ENCODE measurements at regions not wholly inside any gene's neighbourhood (a gene's known extent, or its start where the extent isn't known, plus 50 kb on each side); places are given as distances from the start of the nearest gene placed in this dataset.

GRCh38 chr3:117699058-117699457 lies 989.5 kb downstream of the TUSC7 start:
- DNase-seq (ENCODE audit: extremely low spot score): no peak
- ChIA-PET CTCF (no interaction called here), POLR2A (no interaction called here)
- no peak for TF ChIP-seq CTCF (IDR thresholded peaks at IDR 0.05; ENCODE audit: control extremely low read depth, extremely low read depth, low read depth, missing control alignments)

GRCh38 chr3:117700573-117701360 lies 991.2 kb downstream of the TUSC7 start:
- POLR2A ChIA-PET: no interaction called here
- CTCF ChIA-PET: no interaction called here
- DNase-seq (ENCODE audit: extremely low spot score): no peak

GRCh38 chr3:117705011-117705410 lies 995.4 kb downstream of the TUSC7 start:
- POLR2A ChIA-PET: no interaction called here
- TF ChIP-seq CTCF (IDR thresholded peaks at IDR 0.05; ENCODE audit: control extremely low read depth, extremely low read depth, low read depth, missing control alignments): no peak
- DNase-seq (ENCODE audit: extremely low spot score): no peak
- CTCF ChIA-PET: interaction anchor here (1.2 kb wide), 1 partner anchor 10 kb away, joined by 3 read pairs; no protein-coding TSS in a partner anchor

More at GRCh38 chr3:117700573-117701360, 991.2 kb downstream of the TUSC7 start:
- no peak for TF ChIP-seq CTCF (IDR thresholded peaks at IDR 0.05; ENCODE audit: control extremely low read depth, extremely low read depth, low read depth, missing control alignments)

- POLR2A ChIA-PET: no interaction called here
- DNase-seq (ENCODE audit: extremely low spot score): no peak
- CTCF ChIA-PET: interaction anchor here (1.2 kb wide), 1 partner anchor 10 kb away, joined by 3 read pairs; no protein-coding TSS in a partner anchor
- TF ChIP-seq CTCF (IDR thresholded peaks at IDR 0.05; ENCODE audit: control extremely low read depth, extremely low read depth, low read depth, missing control alignments): no peak
Measured at GRCh38 chr3:117706037-117706436, 996.5 kb downstream of the TUSC7 start.

- ChIA-PET POLR2A (no interaction called here), CTCF (interaction anchor here (1.2 to 1.6 kb wide), 2 partner anchors 9 to 31 kb away, joined by 3 read pairs; no protein-coding TSS in a partner anchor)
- DNase-seq (ENCODE audit: extremely low spot score): no peak
- TF ChIP-seq CTCF (IDR thresholded peaks at IDR 0.05; ENCODE audit: control extremely low read depth, extremely low read depth, low read depth, missing control alignments): no peak
Measured at GRCh38 chr3:117706756-117707155, 997.2 kb downstream of the TUSC7 start.

GRCh38 chr3:117708601-117709000 lies 999.0 kb downstream of the TUSC7 start:
- no peak for TF ChIP-seq CTCF (IDR thresholded peaks at IDR 0.05; ENCODE audit: control extremely low read depth, extremely low read depth, low read depth, missing control alignments)
- CTCF ChIA-PET: interaction anchor here (1.2 to 1.4 kb wide), 2 partner anchors 7 to 11 kb away, joined by 3 to 5 read pairs; no protein-coding TSS in a partner anchor
- no peak for DNase-seq (ENCODE audit: extremely low spot score)
- POLR2A ChIA-PET: no interaction called here
